ENCODE measurements at regions not wholly inside any gene's neighbourhood (a gene's known extent, or its start where the extent isn't known, plus 50 kb on each side); places are given as distances from the start of the nearest gene placed in this dataset.
"Not testable (repeated sequence)": the region's sequence is repeated elsewhere in the genome, so short reads cannot be mapped to it uniquely, and the experiment has no call there.

- POLR2A ChIA-PET: no interaction called here
- CTCF ChIA-PET: no interaction called here
These were observed 274.9 kb upstream of the UBE2E3 start for GRCh38 chr2:180705551-180705950.

- POLR2A ChIA-PET: no interaction called here
- CTCF ChIA-PET: no interaction called here
These were observed 275.3 kb upstream of the UBE2E3 start for GRCh38 chr2:180705122-180705521.

GRCh38 chr2:180699657-180700361 lies 280.6 kb upstream of the UBE2E3 start:
- CTCF ChIA-PET: no interaction called here
- POLR2A ChIA-PET: no interaction called here

GRCh38 chr2:180698668-180699067 lies 281.7 kb upstream of the UBE2E3 start:
- CTCF ChIA-PET: no interaction called here

GRCh38 chr2:180695586-180696401 lies 284.6 kb upstream of the UBE2E3 start:
- ChIA-PET CTCF (no interaction called here), POLR2A (no interaction called here)

More at GRCh38 chr2:180698668-180699067, 281.7 kb upstream of the UBE2E3 start:
- POLR2A ChIA-PET: no interaction called here

- POLR2A ChIA-PET: no interaction called here
- CTCF ChIA-PET: no interaction called here
These were observed 285.7 kb upstream of the UBE2E3 start for GRCh38 chr2:180694445-180695421.

- ChIA-PET CTCF (no interaction called here), POLR2A (no interaction called here)
These were observed 288.1 kb upstream of the UBE2E3 start for GRCh38 chr2:180692322-180692721.

- CTCF ChIA-PET, POLR2A ChIA-PET: not testable (repeated sequence)
These were observed 288.6 kb upstream of the UBE2E3 start for GRCh38 chr2:180691855-180692223.

GRCh38 chr2:180691186-180691854 lies 289.1 kb upstream of the UBE2E3 start:
- CTCF ChIA-PET, POLR2A ChIA-PET: not testable (repeated sequence)

- CTCF ChIA-PET: no interaction called here
- POLR2A ChIA-PET: no interaction called here
These were observed 289.8 kb upstream of the UBE2E3 start for GRCh38 chr2:180690611-180691010.

GRCh38 chr2:180682871-180683270 lies 297.5 kb upstream of the UBE2E3 start:
- ChIA-PET POLR2A (no interaction called here), CTCF (no interaction called here)

GRCh38 chr2:180679693-180680092 lies 300.7 kb upstream of the UBE2E3 start:
- POLR2A ChIA-PET: no interaction called here

GRCh38 chr2:180678625-180678972 lies 301.8 kb upstream of the UBE2E3 start:
- ChIA-PET CTCF (no interaction called here), POLR2A (no interaction called here)

More at GRCh38 chr2:180679693-180680092, 300.7 kb upstream of the UBE2E3 start:
- CTCF ChIA-PET: no interaction called here

- POLR2A ChIA-PET: no interaction called here
- CTCF ChIA-PET: no interaction called here
These were observed 302.3 kb upstream of the UBE2E3 start for GRCh38 chr2:180677930-180678624.

GRCh38 chr2:180677200-180677599 lies 303.2 kb upstream of the UBE2E3 start:
- CTCF ChIA-PET: interaction anchor here (0.5 kb wide), 1 partner anchor 1181 kb away, joined by 3 read pairs; no protein-coding TSS in a partner anchor
- POLR2A ChIA-PET: no interaction called here

GRCh38 chr2:180676520-180677025 lies 303.8 kb upstream of the UBE2E3 start:
- CTCF ChIA-PET: interaction anchor here (0.5 kb wide), 1 partner anchor 1182 kb away, joined by 3 read pairs; no protein-coding TSS in a partner anchor

GRCh38 chr2:180675170-180675569 lies 305.2 kb upstream of the UBE2E3 start:
- ChIA-PET POLR2A (no interaction called here), CTCF (no interaction called here)

More at GRCh38 chr2:180676520-180677025, 303.8 kb upstream of the UBE2E3 start:
- POLR2A ChIA-PET: no interaction called here

GRCh38 chr2:180672377-180672776 lies 308.0 kb upstream of the UBE2E3 start:
- POLR2A ChIA-PET: no interaction called here

More at GRCh38 chr2:180672377-180672776, 308.0 kb upstream of the UBE2E3 start:
- CTCF ChIA-PET: no interaction called here

Data from activated CD8-positive, alpha-beta memory T cell treated with anti-CD3 and anti-CD28 coated beads for 36 hours (primary cell).